ENCODE measurements at regions not wholly inside any gene's neighbourhood (a gene's known extent, or its start where the extent isn't known, plus 50 kb on each side); places are given as distances from the start of the nearest gene placed in this dataset.

GRCh38 chr2:62304429-62305417 is 108.8 kb downstream of the B3GNT2 start:
- DNase-seq (ENCODE audit: low read depth in 2 of 2), result peak; percentile 69 to 72

- DNase-seq (ENCODE audit: low read depth in 2 of 2), result no peak
These were observed 107.9 kb downstream of the B3GNT2 start for GRCh38 chr2:62303788-62304187.

GRCh38 chr2:62302631-62303435 is 106.9 kb downstream of the B3GNT2 start:
- no peak for DNase-seq (ENCODE audit: low read depth in 2 of 2)

GRCh38 chr2:62300925-62301324 is 105.0 kb downstream of the B3GNT2 start:
- DNase-seq (ENCODE audit: low read depth in 2 of 2), result no peak

GRCh38 chr2:62297624-62298010 is 101.7 kb downstream of the B3GNT2 start:
- DNase-seq (ENCODE audit: low read depth in 2 of 2), result no peak

GRCh38 chr2:62296832-62297623 is 101.1 kb downstream of the B3GNT2 start:
- no peak for DNase-seq (ENCODE audit: low read depth in 2 of 2)

- DNase-seq (ENCODE audit: low read depth in 2 of 2), result no peak
These were observed 100.3 kb downstream of the B3GNT2 start for GRCh38 chr2:62296034-62296831.

GRCh38 chr2:62293490-62294271 is 97.8 kb downstream of the B3GNT2 start:
- no peak for DNase-seq (ENCODE audit: low read depth in 2 of 2)

GRCh38 chr2:62293151-62293489 is 97.2 kb downstream of the B3GNT2 start:
- DNase-seq (ENCODE audit: low read depth in 2 of 2), result no peak

- DNase-seq (ENCODE audit: low read depth in 2 of 2), result no peak
These were observed 96.3 kb downstream of the B3GNT2 start for GRCh38 chr2:62292190-62292589.

GRCh38 chr2:62291517-62292137 is 95.7 kb downstream of the B3GNT2 start:
- no peak for DNase-seq (ENCODE audit: low read depth in 2 of 2)

GRCh38 chr2:62291052-62291451 is 95.1 kb downstream of the B3GNT2 start:
- DNase-seq (ENCODE audit: low read depth in 2 of 2), result no peak

- peak; percentile 51 to 67 for DNase-seq (ENCODE audit: low read depth in 2 of 2)
These were observed 92.3 kb downstream of the B3GNT2 start for GRCh38 chr2:62287899-62288880.

- no peak for DNase-seq (ENCODE audit: low read depth in 2 of 2)
These were observed 91.4 kb downstream of the B3GNT2 start for GRCh38 chr2:62287282-62287681.

GRCh38 chr2:62286089-62286785 is 90.3 kb downstream of the B3GNT2 start:
- DNase-seq (ENCODE audit: low read depth in 2 of 2), result no peak

GRCh38 chr2:62284980-62285379 is 89.1 kb downstream of the B3GNT2 start:
- no peak for DNase-seq (ENCODE audit: low read depth in 2 of 2)

- DNase-seq (ENCODE audit: low read depth in 2 of 2), result no peak
These were observed 88.6 kb downstream of the B3GNT2 start for GRCh38 chr2:62284471-62284870.

- DNase-seq (ENCODE audit: low read depth in 2 of 2), result no peak
These were observed 87.2 kb downstream of the B3GNT2 start for GRCh38 chr2:62283147-62283546.
